GM19463 (cell line): ENCODE measurements at regions not wholly inside any gene's neighbourhood (a gene's known extent, or its start where the extent isn't known, plus 50 kb on each side); places are given as distances from the start of the nearest gene placed in this dataset.
"Not testable (repeated sequence)": the region's sequence is repeated elsewhere in the genome, so short reads cannot be mapped to it uniquely, and the experiment has no call there.

ENCODE experiments used
- ATAC-seq: cut with Tn5 transposase; IDR thresholded peaks from one replicate; pipeline ENCODE4 v1.9.1; 2021; ENCODE audit warnings: mild to moderate bottlenecking, moderate library complexity; ENCODE audit not compliant: unreplicated experiment

- ATAC-seq: no peak
Measured at GRCh38 chr2:35199298-35199697, 1156.3 kb upstream of the CRIM1 start.

- no peak for ATAC-seq
Measured at GRCh38 chr2:35185861-35186412, 1169.6 kb upstream of the CRIM1 start.

GRCh38 chr2:35184471-35184870 is 1171.1 kb upstream of the CRIM1 start:
- ATAC-seq: no peak

- not testable (repeated sequence) for ATAC-seq
Measured at GRCh38 chr2:35176726-35177125, 1178.9 kb upstream of the CRIM1 start.

- ATAC-seq: no peak
Measured at GRCh38 chr2:35174845-35175244, 1180.7 kb upstream of the CRIM1 start.

- ATAC-seq: no peak
Measured at GRCh38 chr2:35172687-35173086, 1182.9 kb upstream of the CRIM1 start.

GRCh38 chr2:35168351-35168750 is 1187.2 kb upstream of the CRIM1 start:
- no peak for ATAC-seq

- ATAC-seq: no peak
Measured at GRCh38 chr2:35163948-35164347, 1191.6 kb upstream of the CRIM1 start.

- ATAC-seq: no peak
Measured at GRCh38 chr2:35160871-35161270, 1194.7 kb upstream of the CRIM1 start.

GRCh38 chr2:35125871-35126270 is 1229.7 kb upstream of the CRIM1 start:
- no peak for ATAC-seq

- no peak for ATAC-seq
Measured at GRCh38 chr2:35125278-35125677, 1230.3 kb upstream of the CRIM1 start.

- ATAC-seq: no peak
Measured at GRCh38 chr2:35116151-35116550, 1239.4 kb upstream of the CRIM1 start.

- no peak for ATAC-seq
Measured at GRCh38 chr2:35114765-35115164, 1240.8 kb upstream of the CRIM1 start.

GRCh38 chr2:35112367-35112766 is 1243.2 kb upstream of the CRIM1 start:
- not testable (repeated sequence) for ATAC-seq

- no peak for ATAC-seq
Measured at GRCh38 chr2:35104309-35104708, 1251.3 kb upstream of the CRIM1 start.

- no peak for ATAC-seq
Measured at GRCh38 chr2:35099342-35099741, 1256.2 kb upstream of the CRIM1 start.

- ATAC-seq: no peak
Measured at GRCh38 chr2:35082072-35082471, 1273.5 kb upstream of the CRIM1 start.

- no peak for ATAC-seq
Measured at GRCh38 chr2:35081622-35082015, 1274.0 kb upstream of the CRIM1 start.

GRCh38 chr2:35081001-35081621 is 1274.5 kb upstream of the CRIM1 start:
- no peak for ATAC-seq

GRCh38 chr2:35080231-35080910 is 1275.2 kb upstream of the CRIM1 start:
- ATAC-seq: no peak

GRCh38 chr2:35067420-35067819 is 1288.2 kb upstream of the CRIM1 start:
- ATAC-seq: no peak

- no peak for ATAC-seq
Measured at GRCh38 chr2:35063836-35064235, 1291.7 kb upstream of the CRIM1 start.
